ENCODE measurements at regions not wholly inside any gene's neighbourhood (a gene's known extent, or its start where the extent isn't known, plus 50 kb on each side); places are given as distances from the start of the nearest gene placed in this dataset.
A peak's percentile ranks its signal among the peaks of the same experiment; 100 is the strongest.

DNA sequence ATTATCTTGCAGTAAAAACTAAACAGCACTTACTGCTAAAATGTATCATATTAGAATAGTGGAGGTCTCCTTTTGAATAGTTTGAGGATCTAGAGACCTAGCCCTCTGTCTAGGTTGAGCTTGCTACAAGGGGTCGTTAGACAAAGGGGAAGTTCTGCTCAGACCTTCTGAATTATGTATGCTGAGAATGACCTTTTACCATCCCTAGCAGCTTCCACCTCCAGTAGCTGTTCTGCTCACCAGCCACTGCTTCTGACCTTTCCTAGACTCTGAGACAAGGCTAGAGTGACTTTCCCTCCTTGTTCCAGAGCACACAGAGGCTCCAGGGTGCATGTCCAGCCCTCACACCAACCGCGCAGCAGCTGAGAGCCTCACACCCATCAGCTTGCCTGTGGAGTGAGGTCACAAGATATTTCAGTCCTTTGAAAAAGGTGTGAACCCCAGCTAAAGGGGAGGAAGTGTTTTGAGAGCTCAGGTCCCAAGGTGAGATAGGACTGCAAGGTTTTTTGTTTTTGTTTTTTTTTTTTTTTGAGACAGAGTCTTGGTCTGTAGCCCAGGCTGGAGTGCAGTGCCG is 289.3 kb upstream of the TNP1 start:
- H3K27ac ChIP-seq, result no peak overlapping the region
- TF ChIP-seq, protein P1, sequence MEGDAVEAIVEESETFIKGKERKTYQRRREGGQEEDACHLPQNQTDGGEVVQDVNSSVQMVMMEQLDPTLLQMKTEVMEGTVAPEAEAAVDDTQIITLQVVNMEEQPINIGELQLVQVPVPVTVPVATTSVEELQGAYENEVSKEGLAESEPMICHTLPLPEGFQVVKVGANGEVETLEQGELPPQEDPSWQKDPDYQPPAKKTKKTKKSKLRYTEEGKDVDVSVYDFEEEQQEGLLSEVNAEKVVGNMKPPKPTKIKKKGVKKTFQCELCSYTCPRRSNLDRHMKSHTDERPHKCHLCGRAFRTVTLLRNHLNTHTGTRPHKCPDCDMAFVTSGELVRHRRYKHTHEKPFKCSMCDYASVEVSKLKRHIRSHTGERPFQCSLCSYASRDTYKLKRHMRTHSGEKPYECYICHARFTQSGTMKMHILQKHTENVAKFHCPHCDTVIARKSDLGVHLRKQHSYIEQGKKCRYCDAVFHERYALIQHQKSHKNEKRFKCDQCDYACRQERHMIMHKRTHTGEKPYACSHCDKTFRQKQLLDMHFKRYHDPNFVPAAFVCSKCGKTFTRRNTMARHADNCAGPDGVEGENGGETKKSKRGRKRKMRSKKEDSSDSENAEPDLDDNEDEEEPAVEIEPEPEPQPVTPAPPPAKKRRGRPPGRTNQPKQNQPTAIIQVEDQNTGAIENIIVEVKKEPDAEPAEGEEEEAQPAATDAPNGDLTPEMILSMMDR (conservative IDR thresholded peaks at IDR 0.05), result no peak

DNA sequence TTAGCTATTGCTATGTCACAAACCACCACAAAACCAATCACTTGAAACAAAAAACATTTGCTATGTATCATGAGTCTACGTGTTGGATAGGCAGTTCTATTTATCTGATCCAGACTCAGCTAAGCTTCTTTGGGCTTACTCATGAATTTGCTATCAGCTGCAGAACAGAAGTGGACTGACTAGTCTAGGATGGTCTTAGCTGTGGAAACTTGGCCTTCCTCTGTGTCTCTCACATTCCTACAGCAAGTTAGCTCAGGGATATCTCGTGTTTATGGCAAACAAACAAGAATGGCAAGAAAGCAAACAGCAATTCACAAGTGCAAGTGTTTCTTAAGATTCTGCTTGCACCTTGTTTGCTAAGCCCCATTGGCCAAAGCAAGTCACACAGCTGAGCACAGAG is 288.0 kb upstream of the TNP1 start:
- TF ChIP-seq, protein P1 (conservative IDR thresholded peaks at IDR 0.05), result no peak
- no peak overlapping the region for H3K27ac ChIP-seq

DNA sequence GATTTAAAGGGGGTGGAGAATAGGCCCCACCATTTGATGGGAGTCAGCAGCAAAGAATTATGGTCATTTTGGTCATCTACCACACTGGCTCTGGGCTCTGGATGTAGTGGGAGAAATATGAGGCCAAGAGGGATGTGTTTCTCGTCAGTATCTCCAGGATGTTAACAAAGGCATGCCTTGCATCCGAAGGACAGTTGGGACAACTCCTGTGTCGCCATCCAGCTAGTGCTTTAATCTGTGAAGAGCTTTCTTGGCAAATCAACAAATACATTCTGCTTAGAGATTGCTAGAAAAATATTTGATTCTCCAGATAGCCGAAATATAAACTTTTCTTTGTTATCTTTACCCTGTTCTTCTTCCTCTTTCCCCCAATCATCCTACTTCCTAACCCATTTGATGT is 287.1 kb upstream of the TNP1 start:
- TF ChIP-seq, protein P1 (conservative IDR thresholded peaks at IDR 0.05), result no peak
- H3K27ac ChIP-seq, result no peak overlapping the region

DNA sequence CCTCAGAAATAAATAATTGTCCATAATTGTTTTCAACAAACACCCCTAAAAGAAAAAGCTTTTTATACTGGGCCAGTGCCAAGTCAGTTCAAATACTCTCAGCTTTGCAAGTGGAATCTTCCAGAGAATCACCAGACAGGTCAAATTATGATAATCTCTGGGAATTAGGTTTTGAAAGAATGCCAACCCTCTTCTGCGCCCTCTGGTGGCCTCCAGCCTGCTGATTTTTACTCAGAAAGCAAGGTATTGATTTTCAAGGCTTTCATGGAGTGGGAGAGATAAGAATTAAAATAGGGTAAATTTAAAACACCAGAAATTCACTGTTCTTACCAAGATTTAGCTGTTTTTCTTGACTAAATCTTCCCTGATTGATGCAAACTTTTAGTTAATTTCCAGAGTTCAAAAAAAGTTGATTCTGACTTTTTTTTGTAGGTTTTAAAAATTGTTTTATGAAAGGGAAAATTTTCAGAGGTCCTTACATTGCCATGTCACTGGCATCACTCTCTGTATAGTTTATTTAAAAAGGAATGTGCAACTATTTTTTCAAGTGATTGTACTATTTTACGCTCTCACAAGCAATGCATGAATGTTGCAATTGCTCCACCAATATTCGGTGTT is 282.9 kb upstream of the TNP1 start:
- TF ChIP-seq, protein P1 (conservative IDR thresholded peaks at IDR 0.05), result peak; percentile 73

DNA sequence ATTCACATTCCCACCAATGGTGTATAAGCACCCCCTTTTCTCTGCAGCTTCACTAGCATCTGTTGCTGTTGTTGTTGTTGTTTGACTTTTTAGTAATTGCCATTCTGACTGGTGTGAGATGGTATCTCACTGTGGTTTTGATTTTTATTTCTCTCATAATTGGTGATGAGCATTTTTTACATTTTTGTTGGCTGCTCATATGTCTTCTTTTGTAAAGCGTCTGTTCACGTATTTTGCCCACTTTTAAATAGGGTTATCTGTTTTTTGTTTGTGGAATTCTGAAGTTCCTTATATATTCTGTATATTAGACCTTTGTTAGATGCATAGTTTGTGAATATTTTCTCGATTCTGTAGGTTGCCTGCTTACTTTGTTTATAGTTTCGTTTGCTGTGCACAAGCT is 278.4 kb upstream of the TNP1 start:
- H3K27ac ChIP-seq, result no peak overlapping the region
- TF ChIP-seq, protein P1 (conservative IDR thresholded peaks at IDR 0.05), result no peak

More for the DNA sequence above, 282.9 kb upstream of the TNP1 start:
- H3K27ac ChIP-seq, result no peak overlapping the region

DNA sequence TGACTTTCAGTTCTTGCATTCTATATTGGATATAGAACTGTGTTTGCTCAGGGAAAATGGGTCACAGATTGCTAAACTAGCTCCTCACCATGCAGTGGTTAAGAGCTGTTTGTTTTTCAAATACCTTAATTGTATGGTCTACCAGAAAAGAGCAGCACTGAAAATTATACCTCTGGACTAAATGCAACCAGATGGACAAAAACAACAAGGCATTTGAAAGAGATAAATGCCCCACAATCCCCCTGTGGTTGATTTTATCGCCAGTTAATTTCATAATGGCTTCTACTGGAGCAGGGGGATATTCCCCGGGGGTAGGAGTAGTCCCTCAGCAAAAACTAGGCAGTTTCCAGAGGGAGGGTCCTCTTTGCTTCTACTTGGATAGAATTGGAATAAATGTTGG is 267.9 kb upstream of the TNP1 start:
- TF ChIP-seq, protein P1 (conservative IDR thresholded peaks at IDR 0.05), result no peak
- no peak overlapping the region for H3K27ac ChIP-seq

DNA sequence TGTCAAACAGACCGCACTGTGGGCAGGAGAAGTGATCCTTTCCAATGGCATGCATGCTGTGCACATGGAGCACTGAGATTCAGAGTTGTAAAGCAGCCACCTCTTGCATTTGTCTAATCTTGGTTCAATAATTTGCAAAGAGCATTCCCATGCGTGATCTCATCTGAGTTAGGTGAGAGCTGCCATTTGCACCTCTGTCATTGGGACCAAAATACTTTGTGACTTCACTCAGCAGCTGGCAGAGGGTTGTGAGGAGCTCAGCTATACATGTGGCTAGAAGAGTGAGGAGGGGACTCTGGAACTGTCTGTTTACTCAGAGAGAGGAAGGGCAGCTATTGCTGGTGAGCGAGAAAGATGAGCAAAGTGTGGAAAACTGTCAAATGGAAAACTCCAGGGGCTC is 265.1 kb upstream of the TNP1 start:
- H3K27ac ChIP-seq, result no peak overlapping the region
- TF ChIP-seq, protein P1 (conservative IDR thresholded peaks at IDR 0.05), result no peak
